ENCODE measurements at regions not wholly inside any gene's neighbourhood (a gene's known extent, or its start where the extent isn't known, plus 50 kb on each side); places are given as distances from the start of the nearest gene placed in this dataset.

DNA sequence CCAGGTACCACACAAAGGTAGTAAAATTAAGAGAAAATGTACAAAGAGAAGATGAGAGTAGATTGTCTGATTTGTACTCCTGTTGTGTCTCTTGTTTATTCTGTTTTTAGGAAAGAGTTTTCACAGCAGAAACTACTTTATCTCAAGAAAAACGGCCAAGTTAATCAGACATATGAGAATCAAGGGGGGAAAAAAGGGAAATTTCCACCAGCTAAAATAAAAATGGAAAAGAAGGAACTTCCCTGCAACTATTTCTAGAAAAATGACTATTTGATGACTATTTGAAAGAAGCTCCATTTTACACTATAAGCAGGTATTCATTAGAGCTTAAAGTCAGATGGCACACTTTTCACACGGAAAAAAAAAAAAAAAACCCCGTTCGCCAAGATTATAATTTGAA lies 56.5 kb downstream of the EPRS1 start:
- H3K4me1 ChIP-seq (ENCODE audit: low read length): peaks cover 44% of the 10 kb centered on the region

DNA sequence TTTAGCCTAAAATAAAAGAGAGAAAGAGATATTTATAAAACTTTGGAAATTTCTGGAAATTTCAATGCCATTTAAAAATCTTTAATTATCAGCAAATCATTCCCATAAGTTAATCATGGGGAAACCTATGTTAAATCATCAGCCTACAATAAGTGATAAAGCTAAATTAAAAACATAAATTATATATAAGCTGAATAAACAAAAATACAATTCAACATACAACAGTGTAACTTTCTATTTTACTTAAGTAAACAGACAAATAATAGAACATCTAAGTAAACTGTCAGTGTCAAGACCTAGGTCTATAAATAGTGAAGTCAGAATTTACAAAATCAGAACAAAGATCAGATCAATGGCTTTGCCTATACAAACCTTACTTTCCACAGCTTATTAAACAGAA lies 57.5 kb downstream of the EPRS1 start:
- H3K27me3 ChIP-seq (ENCODE audit: low read depth, low read length): no peaks in the 10 kb centered on the region
- H3K9ac ChIP-seq (ENCODE audit: low read length): 0 out of 2 replicates have a peak overlapping the region, but pooled peaks have one; percentile 5
- peaks cover 4% of the 10 kb centered on the region; the same call in 1 of the 2 replicates for H4K20me1 ChIP-seq (ENCODE audit: insufficient read depth, low read length)
- no peak overlapping the region for H2AFZ ChIP-seq (ENCODE audit: low read depth, low read length)
- H3K79me2 ChIP-seq (ENCODE audit: low read length): peaks cover 2% of the 10 kb centered on the region; the same call in 1 of the 2 replicates
- H3K4me1 ChIP-seq (ENCODE audit: low read length): peaks cover 44% of the 10 kb centered on the region
- H3K36me3 ChIP-seq (replicated peaks; ENCODE audit: low read depth, low read length): peaks cover 47% of the 10 kb centered on the region
- H3K27ac ChIP-seq (ENCODE audit: low read length): peak overlapping the region; percentile 64
- no peaks in the 10 kb centered on the region for H3K9me3 ChIP-seq (ENCODE audit: insufficient read depth, low read length)
- H3K4me2 ChIP-seq (ENCODE audit: low read length): peak overlapping the region; percentile 66
- TF ChIP-seq EZH2phosphoT487 (IDR thresholded peaks at IDR 0.05; ENCODE audit: low read depth): no peak
- TF ChIP-seq, protein P1, sequence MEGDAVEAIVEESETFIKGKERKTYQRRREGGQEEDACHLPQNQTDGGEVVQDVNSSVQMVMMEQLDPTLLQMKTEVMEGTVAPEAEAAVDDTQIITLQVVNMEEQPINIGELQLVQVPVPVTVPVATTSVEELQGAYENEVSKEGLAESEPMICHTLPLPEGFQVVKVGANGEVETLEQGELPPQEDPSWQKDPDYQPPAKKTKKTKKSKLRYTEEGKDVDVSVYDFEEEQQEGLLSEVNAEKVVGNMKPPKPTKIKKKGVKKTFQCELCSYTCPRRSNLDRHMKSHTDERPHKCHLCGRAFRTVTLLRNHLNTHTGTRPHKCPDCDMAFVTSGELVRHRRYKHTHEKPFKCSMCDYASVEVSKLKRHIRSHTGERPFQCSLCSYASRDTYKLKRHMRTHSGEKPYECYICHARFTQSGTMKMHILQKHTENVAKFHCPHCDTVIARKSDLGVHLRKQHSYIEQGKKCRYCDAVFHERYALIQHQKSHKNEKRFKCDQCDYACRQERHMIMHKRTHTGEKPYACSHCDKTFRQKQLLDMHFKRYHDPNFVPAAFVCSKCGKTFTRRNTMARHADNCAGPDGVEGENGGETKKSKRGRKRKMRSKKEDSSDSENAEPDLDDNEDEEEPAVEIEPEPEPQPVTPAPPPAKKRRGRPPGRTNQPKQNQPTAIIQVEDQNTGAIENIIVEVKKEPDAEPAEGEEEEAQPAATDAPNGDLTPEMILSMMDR (IDR thresholded peaks at IDR 0.05; ENCODE audit: low read depth, low read length): no peak
- peak overlapping the region; percentile 45 for H3K4me3 ChIP-seq (ENCODE audit: low read length)

More for the DNA sequence above, 56.5 kb downstream of the EPRS1 start:
- Histone ChIP-seq H3K9ac (ENCODE audit: low read length) (no peak overlapping the region), H3K36me3 (replicated peaks; ENCODE audit: low read depth, low read length) (peaks cover 47% of the 10 kb centered on the region), H3K4me2 (ENCODE audit: low read length) (peak overlapping the region; percentile 66), H4K20me1 (ENCODE audit: insufficient read depth, low read length) (peaks cover 4% of the 10 kb centered on the region; the same call in 1 of the 2 replicates), H3K4me3 (ENCODE audit: low read length) (peak overlapping the region; percentile 13; the same call in 1 of the 2 replicates), H3K27ac (ENCODE audit: low read length) (peak overlapping the region; percentile 64), H3K9me3 (ENCODE audit: insufficient read depth, low read length) (no peaks in the 10 kb centered on the region), H2AFZ (ENCODE audit: low read depth, low read length) (no peak overlapping the region), H3K27me3 (ENCODE audit: low read depth, low read length) (no peaks in the 10 kb centered on the region), H3K79me2 (ENCODE audit: low read length) (peaks cover 2% of the 10 kb centered on the region; the same call in 1 of the 2 replicates)
- TF ChIP-seq EZH2phosphoT487 (IDR thresholded peaks at IDR 0.05; ENCODE audit: low read depth): no peak
- TF ChIP-seq, protein P1 (IDR thresholded peaks at IDR 0.05; ENCODE audit: low read depth, low read length): no peak

DNA sequence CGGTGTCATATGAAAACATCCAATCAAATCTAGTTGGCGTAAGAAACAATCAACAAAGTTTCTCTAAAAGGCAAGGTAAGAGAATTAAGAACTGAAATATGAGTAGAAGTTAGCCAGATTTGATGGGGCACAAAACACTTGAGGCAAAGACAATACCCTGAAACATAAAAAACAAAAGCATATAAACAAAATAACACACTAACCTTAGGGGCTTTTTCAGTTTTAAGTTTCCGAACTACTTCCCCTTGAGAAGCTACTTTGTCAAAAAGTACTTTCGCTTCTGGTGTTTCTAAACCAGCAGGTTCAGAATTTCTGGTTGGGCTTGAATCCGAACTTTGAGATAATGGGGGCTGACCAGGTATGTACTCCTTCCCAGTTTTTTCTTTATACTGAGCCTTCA lies 57.9 kb downstream of the EPRS1 start:
- H3K27ac ChIP-seq (ENCODE audit: low read length): peak overlapping the region; percentile 64
- H3K79me2 ChIP-seq (ENCODE audit: low read length): peaks cover 2% of the 10 kb centered on the region; the same call in 1 of the 2 replicates
- H3K9me3 ChIP-seq (ENCODE audit: insufficient read depth, low read length): no peaks in the 10 kb centered on the region
- H2AFZ ChIP-seq (ENCODE audit: low read depth, low read length): no peak overlapping the region
- H3K9ac ChIP-seq (ENCODE audit: low read length): peak overlapping the region; percentile 34; the same call in 1 of the 2 replicates
- H3K4me1 ChIP-seq (ENCODE audit: low read length): peaks cover 44% of the 10 kb centered on the region
- peaks cover 4% of the 10 kb centered on the region; the same call in 1 of the 2 replicates for H4K20me1 ChIP-seq (ENCODE audit: insufficient read depth, low read length)
- no peak for TF ChIP-seq EZH2phosphoT487 (IDR thresholded peaks at IDR 0.05; ENCODE audit: low read depth)
- TF ChIP-seq, protein P1 (IDR thresholded peaks at IDR 0.05; ENCODE audit: low read depth, low read length): no peak
- H3K36me3 ChIP-seq (replicated peaks; ENCODE audit: low read depth, low read length): peaks cover 43% of the 10 kb centered on the region
- peak overlapping the region; percentile 66 for H3K4me2 ChIP-seq (ENCODE audit: low read length)
- peak overlapping the region; percentile 45 for H3K4me3 ChIP-seq (ENCODE audit: low read length)
- no peaks in the 10 kb centered on the region for H3K27me3 ChIP-seq (ENCODE audit: low read depth, low read length)

DNA sequence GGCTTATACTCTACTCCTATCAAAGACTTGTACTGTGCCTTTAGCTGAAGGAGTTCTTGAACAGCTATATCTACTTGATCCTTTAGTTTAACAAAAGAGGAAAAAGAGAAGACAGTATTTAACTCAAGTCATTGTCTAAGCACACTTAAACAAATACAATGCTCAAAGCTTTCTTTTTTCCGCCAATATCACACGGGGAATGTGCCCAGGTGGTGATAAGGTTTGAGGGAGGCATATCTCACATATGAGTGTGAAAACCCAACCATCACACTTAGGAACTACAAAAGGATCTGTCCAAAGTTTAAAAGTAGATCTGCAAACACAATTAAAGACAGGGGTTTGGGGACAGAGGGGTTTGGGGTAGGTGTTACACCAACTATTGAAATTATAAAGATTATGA lies 59.0 kb upstream of the SLC30A10 start:
- no peak for TF ChIP-seq EZH2phosphoT487 (IDR thresholded peaks at IDR 0.05; ENCODE audit: low read depth)
- TF ChIP-seq, protein P1 (IDR thresholded peaks at IDR 0.05; ENCODE audit: low read depth, low read length): no peak
- no peak overlapping the region for H3K9ac ChIP-seq (ENCODE audit: low read length)
- H3K4me1 ChIP-seq (ENCODE audit: low read length): peaks cover 44% of the 10 kb centered on the region
- no peaks in the 10 kb centered on the region for H3K27me3 ChIP-seq (ENCODE audit: low read depth, low read length)
- H3K4me3 ChIP-seq (ENCODE audit: low read length): no peak overlapping the region
- no peak overlapping the region for H3K27ac ChIP-seq (ENCODE audit: low read length)
- H4K20me1 ChIP-seq (ENCODE audit: insufficient read depth, low read length): peaks cover 4% of the 10 kb centered on the region; the same call in 1 of the 2 replicates
- peaks cover 48% of the 10 kb centered on the region for H3K36me3 ChIP-seq (replicated peaks; ENCODE audit: low read depth, low read length)
- H3K79me2 ChIP-seq (ENCODE audit: low read length): peaks cover 2% of the 10 kb centered on the region; the same call in 1 of the 2 replicates
- no peaks in the 10 kb centered on the region for H3K9me3 ChIP-seq (ENCODE audit: insufficient read depth, low read length)
- no peak overlapping the region for H3K4me2 ChIP-seq (ENCODE audit: low read length)
- H2AFZ ChIP-seq (ENCODE audit: low read depth, low read length): no peak overlapping the region

All from OCI-LY3 (cell line).